Central memory CD8-positive, alpha-beta T cell (primary cell): ENCODE measurements at regions not wholly inside any gene's neighbourhood (a gene's known extent, or its start where the extent isn't known, plus 50 kb on each side); places are given as distances from the start of the nearest gene placed in this dataset.

Experiments used
- ATAC-seq: fragments of 150-1000 bp; cut with Tn5 transposase; replicated peaks from 2 replicates; pipeline ENCODE4 v1.10.0; 2022; ENCODE audit warnings: mild to moderate bottlenecking, moderate FRiP score, moderate number of reproducible peaks; ENCODE audit not compliant: poor library complexity, severe bottlenecking; ENCODE audit errors: extremely low read depth
- DNase-seq, 2 donors: peaks; one replicate each; pipeline ENCODE4 v3.0.0; 2021; ENCODE audit warnings: low spot score in 2 of 2
- H3K27ac Mint-ChIP-seq: one replicate; pipeline ENCODE4 v1.8.0; 2022; ENCODE audit warnings: low read depth, mild to moderate bottlenecking, moderate library complexity, mixed read lengths
- H3K27me3 Mint-ChIP-seq: one replicate; pipeline ENCODE4 v1.8.0; 2022; ENCODE audit warnings: mixed read lengths
- H3K36me3 Mint-ChIP-seq: one replicate; pipeline ENCODE4 v1.8.0; 2022; ENCODE audit warnings: mild to moderate bottlenecking, moderate library complexity, mixed read lengths; ENCODE audit not compliant: insufficient read depth
- H3K4me1 Mint-ChIP-seq: one replicate; pipeline ENCODE4 v1.8.0; 2022; ENCODE audit warnings: mixed read lengths
- H3K4me3 Mint-ChIP-seq: one replicate; pipeline ENCODE4 v1.8.0; 2022; ENCODE audit warnings: mild to moderate bottlenecking, moderate library complexity, mixed read lengths
- H3K9me3 Mint-ChIP-seq: one replicate; pipeline ENCODE4 v1.8.0; 2022; ENCODE audit warnings: mixed read lengths

GRCh38 chr6:28585335-28585734 lies 59.7 kb downstream of the GPX5 start:
- Mint-ChIP-seq H3K36me3 (peaks cover 6% of the 10 kb centered on the region), H3K4me1 (peaks cover 16% of the 10 kb centered on the region), H3K4me3 (no peak overlapping the region), H3K9me3 (peaks cover 6% of the 10 kb centered on the region), H3K27ac (no peak overlapping the region), H3K27me3 (peaks cover 92% of the 10 kb centered on the region)
- ATAC-seq (no peak), DNase-seq (no peak)

- peaks cover 16% of the 10 kb centered on the region for H3K4me1 Mint-ChIP-seq
Observed at GRCh38 chr6:28586324-28586723, 60.6 kb downstream of the GPX5 start.

GRCh38 chr6:28586962-28587745 lies 61.5 kb downstream of the GPX5 start:
- no peak for ATAC-seq
- H3K9me3 Mint-ChIP-seq: peaks cover 6% of the 10 kb centered on the region
- peaks cover 16% of the 10 kb centered on the region for H3K4me1 Mint-ChIP-seq
- peak overlapping the region; percentile 72 for H3K4me3 Mint-ChIP-seq
- DNase-seq: no peak
- no peak overlapping the region for H3K27ac Mint-ChIP-seq
- H3K27me3 Mint-ChIP-seq: peaks cover 100% of the 10 kb centered on the region
- peaks cover 6% of the 10 kb centered on the region for H3K36me3 Mint-ChIP-seq

More at GRCh38 chr6:28586324-28586723, 60.6 kb downstream of the GPX5 start:
- Mint-ChIP-seq H3K4me3 (peak overlapping the region; percentile 72), H3K36me3 (peaks cover 6% of the 10 kb centered on the region), H3K27me3 (peaks cover 100% of the 10 kb centered on the region), H3K27ac (no peak overlapping the region), H3K9me3 (peaks cover 6% of the 10 kb centered on the region)
- DNase-seq (no peak), ATAC-seq (no peak)

GRCh38 chr6:28587746-28588075 lies 62.0 kb downstream of the GPX5 start:
- no peak for DNase-seq
- no peak overlapping the region for H3K27ac Mint-ChIP-seq
- peaks cover 6% of the 10 kb centered on the region for H3K9me3 Mint-ChIP-seq
- peak overlapping the region; percentile 72 for H3K4me3 Mint-ChIP-seq
- peaks cover 16% of the 10 kb centered on the region for H3K4me1 Mint-ChIP-seq
- H3K27me3 Mint-ChIP-seq: peaks cover 100% of the 10 kb centered on the region
- ATAC-seq: no peak
- peaks cover 6% of the 10 kb centered on the region for H3K36me3 Mint-ChIP-seq

- H3K27ac Mint-ChIP-seq: no peak overlapping the region
Observed at GRCh38 chr6:28588666-28589065, 63.0 kb downstream of the GPX5 start.

GRCh38 chr6:28589234-28589956 lies 63.7 kb downstream of the GPX5 start:
- H3K27ac Mint-ChIP-seq: peak overlapping the region; percentile 77
- H3K27me3 Mint-ChIP-seq: peaks cover 96% of the 10 kb centered on the region
- peaks cover 6% of the 10 kb centered on the region for H3K36me3 Mint-ChIP-seq
- H3K4me3 Mint-ChIP-seq: no peak overlapping the region
- H3K4me1 Mint-ChIP-seq: peaks cover 16% of the 10 kb centered on the region
- DNase-seq (no peak), ATAC-seq (no peak)
- peaks cover 6% of the 10 kb centered on the region for H3K9me3 Mint-ChIP-seq

More at GRCh38 chr6:28588666-28589065, 63.0 kb downstream of the GPX5 start:
- ATAC-seq (no peak), DNase-seq (no peak)
- H3K36me3 Mint-ChIP-seq: peaks cover 6% of the 10 kb centered on the region
- peaks cover 6% of the 10 kb centered on the region for H3K9me3 Mint-ChIP-seq
- no peak overlapping the region for H3K4me3 Mint-ChIP-seq
- peaks cover 16% of the 10 kb centered on the region for H3K4me1 Mint-ChIP-seq
- peaks cover 99% of the 10 kb centered on the region for H3K27me3 Mint-ChIP-seq

GRCh38 chr6:28589957-28590349 lies 64.3 kb downstream of the GPX5 start:
- peaks cover 96% of the 10 kb centered on the region for H3K27me3 Mint-ChIP-seq
- peak overlapping the region; percentile 77 for H3K27ac Mint-ChIP-seq
- H3K9me3 Mint-ChIP-seq: peaks cover 6% of the 10 kb centered on the region
- ATAC-seq (no peak), DNase-seq (no peak)
- H3K4me1 Mint-ChIP-seq: peaks cover 16% of the 10 kb centered on the region
- H3K36me3 Mint-ChIP-seq: peaks cover 6% of the 10 kb centered on the region
- H3K4me3 Mint-ChIP-seq: no peak overlapping the region

- H3K36me3 Mint-ChIP-seq: no peaks in the 10 kb centered on the region
- no peak overlapping the region for H3K4me3 Mint-ChIP-seq
- DNase-seq (no peak), ATAC-seq (no peak)
- H3K27ac Mint-ChIP-seq: no peak overlapping the region
- no peaks in the 10 kb centered on the region for H3K4me1 Mint-ChIP-seq
- peaks cover 5% of the 10 kb centered on the region for H3K9me3 Mint-ChIP-seq
- peaks cover 70% of the 10 kb centered on the region for H3K27me3 Mint-ChIP-seq
Observed at GRCh38 chr6:28597217-28597835, 71.6 kb downstream of the GPX5 start.

GRCh38 chr6:28597924-28598722 lies 72.4 kb downstream of the GPX5 start:
- peaks cover 62% of the 10 kb centered on the region for H3K27me3 Mint-ChIP-seq
- H3K4me1 Mint-ChIP-seq: no peaks in the 10 kb centered on the region
- H3K36me3 Mint-ChIP-seq: no peaks in the 10 kb centered on the region
- H3K9me3 Mint-ChIP-seq: peaks cover 5% of the 10 kb centered on the region
- ATAC-seq (no peak), DNase-seq (no peak)
- H3K27ac Mint-ChIP-seq: no peak overlapping the region
- no peak overlapping the region for H3K4me3 Mint-ChIP-seq

GRCh38 chr6:28598757-28599686 lies 73.3 kb downstream of the GPX5 start:
- peaks cover 66% of the 10 kb centered on the region for H3K27me3 Mint-ChIP-seq
- no peak for DNase-seq
- H3K36me3 Mint-ChIP-seq: no peaks in the 10 kb centered on the region
- no peak overlapping the region for H3K27ac Mint-ChIP-seq
- H3K4me3 Mint-ChIP-seq: no peak overlapping the region
- ATAC-seq: no peak
- H3K4me1 Mint-ChIP-seq: no peaks in the 10 kb centered on the region
- peaks cover 5% of the 10 kb centered on the region for H3K9me3 Mint-ChIP-seq

- Mint-ChIP-seq H3K4me3 (no peak overlapping the region), H3K36me3 (no peaks in the 10 kb centered on the region), H3K9me3 (peaks cover 5% of the 10 kb centered on the region), H3K27ac (no peak overlapping the region), H3K4me1 (no peaks in the 10 kb centered on the region), H3K27me3 (peaks cover 66% of the 10 kb centered on the region)
- no peak for DNase-seq
- ATAC-seq: no peak
Observed at GRCh38 chr6:28600245-28600644, 74.6 kb downstream of the GPX5 start.
